ENCODE measurements at regions not wholly inside any gene's neighbourhood (a gene's known extent, or its start where the extent isn't known, plus 50 kb on each side); places are given as distances from the start of the nearest gene placed in this dataset.
"Not testable (repeated sequence)": the region's sequence is repeated elsewhere in the genome, so short reads cannot be mapped to it uniquely, and the experiment has no call there.

- Histone ChIP-seq H3K4me1 (replicated peaks) (no peaks in the 10 kb centered on the region), H3K9me3 (replicated peaks) (no peaks in the 10 kb centered on the region), H3K36me3 (no peaks in the 10 kb centered on the region), H3K27ac (no peak overlapping the region), H3K27me3 (replicated peaks) (no peaks in the 10 kb centered on the region), H3K4me3 (no peak overlapping the region)
- no peak for DNase-seq (ENCODE audit: low read depth in 1 of 2, low spot score in 2 of 2)
These were observed 482.0 kb downstream of the DMRT2 start for GRCh38 chr9:1532171-1532570.

- Histone ChIP-seq H3K4me1 (replicated peaks) (no peaks in the 10 kb centered on the region), H3K9me3 (replicated peaks) (no peaks in the 10 kb centered on the region), H3K4me3 (no peak overlapping the region), H3K36me3 (no peaks in the 10 kb centered on the region), H3K27me3 (replicated peaks) (no peaks in the 10 kb centered on the region), H3K27ac (no peak overlapping the region)
- DNase-seq (ENCODE audit: low read depth in 1 of 2, low spot score in 2 of 2): no peak
These were observed 480.1 kb upstream of the SMARCA2 start for GRCh38 chr9:1535051-1535450.

- H3K4me3 ChIP-seq: no peak overlapping the region
- no peak for DNase-seq (ENCODE audit: low read depth in 1 of 2, low spot score in 2 of 2)
- H3K4me1 ChIP-seq (replicated peaks): no peaks in the 10 kb centered on the region
- no peaks in the 10 kb centered on the region for H3K36me3 ChIP-seq
- no peak overlapping the region for H3K27ac ChIP-seq
- H3K9me3 ChIP-seq (replicated peaks): no peaks in the 10 kb centered on the region
- no peaks in the 10 kb centered on the region for H3K27me3 ChIP-seq (replicated peaks)
These were observed 479.5 kb upstream of the SMARCA2 start for GRCh38 chr9:1535599-1535998.

- no peak for DNase-seq (ENCODE audit: low read depth in 1 of 2, low spot score in 2 of 2)
- no peaks in the 10 kb centered on the region for H3K9me3 ChIP-seq (replicated peaks)
These were observed 478.5 kb upstream of the SMARCA2 start for GRCh38 chr9:1536522-1537170.

GRCh38 chr9:1538301-1538700, 476.8 kb upstream of the SMARCA2 start:
- no peak for DNase-seq (ENCODE audit: low read depth in 1 of 2, low spot score in 2 of 2)
- H3K27ac ChIP-seq: no peak overlapping the region
- H3K27me3 ChIP-seq (replicated peaks): no peaks in the 10 kb centered on the region
- no peak overlapping the region for H3K4me3 ChIP-seq
- no peaks in the 10 kb centered on the region for H3K36me3 ChIP-seq
- no peaks in the 10 kb centered on the region for H3K4me1 ChIP-seq (replicated peaks)
- no peaks in the 10 kb centered on the region for H3K9me3 ChIP-seq (replicated peaks)

More at GRCh38 chr9:1536522-1537170, 478.5 kb upstream of the SMARCA2 start:
- Histone ChIP-seq H3K27ac (no peak overlapping the region), H3K4me3 (no peak overlapping the region), H3K27me3 (replicated peaks) (no peaks in the 10 kb centered on the region), H3K36me3 (no peaks in the 10 kb centered on the region), H3K4me1 (replicated peaks) (no peaks in the 10 kb centered on the region)

- H3K27me3 ChIP-seq (replicated peaks): no peaks in the 10 kb centered on the region
These were observed 475.9 kb upstream of the SMARCA2 start for GRCh38 chr9:1539216-1539615.

GRCh38 chr9:1550636-1551035, 464.5 kb upstream of the SMARCA2 start:
- no peaks in the 10 kb centered on the region for H3K9me3 ChIP-seq (replicated peaks)
- DNase-seq (ENCODE audit: low read depth in 1 of 2, low spot score in 2 of 2): no peak
- no peaks in the 10 kb centered on the region for H3K4me1 ChIP-seq (replicated peaks)
- H3K36me3 ChIP-seq: no peaks in the 10 kb centered on the region
- no peak overlapping the region for H3K27ac ChIP-seq
- H3K4me3 ChIP-seq: no peak overlapping the region
- no peaks in the 10 kb centered on the region for H3K27me3 ChIP-seq (replicated peaks)

More at GRCh38 chr9:1539216-1539615, 475.9 kb upstream of the SMARCA2 start:
- Histone ChIP-seq H3K36me3 (no peaks in the 10 kb centered on the region), H3K4me1 (replicated peaks) (no peaks in the 10 kb centered on the region), H3K4me3 (no peak overlapping the region), H3K9me3 (replicated peaks) (no peaks in the 10 kb centered on the region), H3K27ac (no peak overlapping the region)
- no peak for DNase-seq (ENCODE audit: low read depth in 1 of 2, low spot score in 2 of 2)

- Histone ChIP-seq H3K9me3 (replicated peaks) (no peaks in the 10 kb centered on the region), H3K27ac (no peak overlapping the region)
- no peak for DNase-seq (ENCODE audit: low read depth in 1 of 2, low spot score in 2 of 2)
These were observed 460.8 kb upstream of the SMARCA2 start for GRCh38 chr9:1554081-1555035.

GRCh38 chr9:1558666-1559065, 456.5 kb upstream of the SMARCA2 start:
- H3K27me3 ChIP-seq (replicated peaks); H3K36me3 ChIP-seq; H3K27ac ChIP-seq; H3K4me1 ChIP-seq (replicated peaks); DNase-seq (ENCODE audit: low read depth in 1 of 2, low spot score in 2 of 2); H3K9me3 ChIP-seq (replicated peaks); H3K4me3 ChIP-seq: not testable (repeated sequence)

More at GRCh38 chr9:1554081-1555035, 460.8 kb upstream of the SMARCA2 start:
- no peaks in the 10 kb centered on the region for H3K4me1 ChIP-seq (replicated peaks)
- H3K36me3 ChIP-seq: no peaks in the 10 kb centered on the region
- no peak overlapping the region for H3K4me3 ChIP-seq
- H3K27me3 ChIP-seq (replicated peaks): no peaks in the 10 kb centered on the region

- H3K4me1 ChIP-seq (replicated peaks): no peaks in the 10 kb centered on the region
- H3K4me3 ChIP-seq: no peak overlapping the region
- no peaks in the 10 kb centered on the region for H3K36me3 ChIP-seq
- H3K27me3 ChIP-seq (replicated peaks): no peaks in the 10 kb centered on the region
- no peak for DNase-seq (ENCODE audit: low read depth in 1 of 2, low spot score in 2 of 2)
- H3K9me3 ChIP-seq (replicated peaks): no peaks in the 10 kb centered on the region
- no peak overlapping the region for H3K27ac ChIP-seq
These were observed 439.2 kb upstream of the SMARCA2 start for GRCh38 chr9:1575939-1576338.

GRCh38 chr9:1580215-1580614, 434.9 kb upstream of the SMARCA2 start:
- no peak overlapping the region for H3K4me3 ChIP-seq
- H3K9me3 ChIP-seq (replicated peaks): no peaks in the 10 kb centered on the region
- H3K4me1 ChIP-seq (replicated peaks): no peaks in the 10 kb centered on the region
- H3K36me3 ChIP-seq: no peaks in the 10 kb centered on the region
- H3K27me3 ChIP-seq (replicated peaks): no peaks in the 10 kb centered on the region
- H3K27ac ChIP-seq: no peak overlapping the region
- DNase-seq (ENCODE audit: low read depth in 1 of 2, low spot score in 2 of 2): no peak

- DNase-seq (ENCODE audit: low read depth in 1 of 2, low spot score in 2 of 2): no peak
- no peak overlapping the region for H3K27ac ChIP-seq
- H3K36me3 ChIP-seq: no peaks in the 10 kb centered on the region
- H3K4me1 ChIP-seq (replicated peaks): no peaks in the 10 kb centered on the region
- H3K27me3 ChIP-seq (replicated peaks): no peaks in the 10 kb centered on the region
- H3K9me3 ChIP-seq (replicated peaks): no peaks in the 10 kb centered on the region
- H3K4me3 ChIP-seq: no peak overlapping the region
These were observed 433.2 kb upstream of the SMARCA2 start for GRCh38 chr9:1581926-1582325.

- no peak overlapping the region for H3K27ac ChIP-seq
- no peak for DNase-seq (ENCODE audit: low read depth in 1 of 2, low spot score in 2 of 2)
- H3K4me1 ChIP-seq (replicated peaks): no peaks in the 10 kb centered on the region
- no peak overlapping the region for H3K4me3 ChIP-seq
- H3K27me3 ChIP-seq (replicated peaks): no peaks in the 10 kb centered on the region
- H3K9me3 ChIP-seq (replicated peaks): no peaks in the 10 kb centered on the region
- H3K36me3 ChIP-seq: no peaks in the 10 kb centered on the region
These were observed 423.8 kb upstream of the SMARCA2 start for GRCh38 chr9:1591310-1591709.

GRCh38 chr9:1598270-1598669, 416.9 kb upstream of the SMARCA2 start:
- Histone ChIP-seq H3K27me3 (replicated peaks) (no peaks in the 10 kb centered on the region), H3K4me1 (replicated peaks) (no peaks in the 10 kb centered on the region), H3K9me3 (replicated peaks) (no peaks in the 10 kb centered on the region), H3K27ac (no peak overlapping the region), H3K36me3 (no peaks in the 10 kb centered on the region), H3K4me3 (no peak overlapping the region)
- DNase-seq (ENCODE audit: low read depth in 1 of 2, low spot score in 2 of 2): no peak

Data from SJSA1 (cell line).